GM10248 (cell line): ENCODE measurements at regions not wholly inside any gene's neighbourhood (a gene's known extent, or its start where the extent isn't known, plus 50 kb on each side); places are given as distances from the start of the nearest gene placed in this dataset.

ENCODE experiments used
- CTCF ChIA-PET: fragments of 300-600 bp; sonication (Branson Sonifier 250); formaldehyde crosslinking; extraction: SDS; loops from one replicate; lab custom pipeline; 2021; ENCODE audit warnings: antibody characterized with exemption; lab: Yijun Ruan, JAX
- POLR2A ChIA-PET: fragments of 350-650 bp; sonication (Branson Sonifier 250); formaldehyde crosslinking; extraction: SDS; loops from one replicate; lab custom pipeline; 2020; ENCODE audit warnings: antibody characterized with exemption; lab: Yijun Ruan, JAX
- DNase-seq: peaks from one replicate; pipeline ENCODE4 v3.0.0; 2012; ENCODE audit errors: extremely low spot score
- CTCF ChIP-seq: IDR thresholded peaks from 2 replicates; pipeline ENCODE4 v1.5.1; 2012; ENCODE audit warnings: mild to moderate bottlenecking, low read depth; ENCODE audit errors: extremely low read depth, missing control alignments, control extremely low read depth

GRCh38 chr7:47696152-47696710 lies 114.3 kb upstream of the TNS3 start:
- TF ChIP-seq CTCF = no peak
- no peak for DNase-seq
- POLR2A ChIA-PET = no interaction called here
- CTCF ChIA-PET = no interaction called here

DNA sequence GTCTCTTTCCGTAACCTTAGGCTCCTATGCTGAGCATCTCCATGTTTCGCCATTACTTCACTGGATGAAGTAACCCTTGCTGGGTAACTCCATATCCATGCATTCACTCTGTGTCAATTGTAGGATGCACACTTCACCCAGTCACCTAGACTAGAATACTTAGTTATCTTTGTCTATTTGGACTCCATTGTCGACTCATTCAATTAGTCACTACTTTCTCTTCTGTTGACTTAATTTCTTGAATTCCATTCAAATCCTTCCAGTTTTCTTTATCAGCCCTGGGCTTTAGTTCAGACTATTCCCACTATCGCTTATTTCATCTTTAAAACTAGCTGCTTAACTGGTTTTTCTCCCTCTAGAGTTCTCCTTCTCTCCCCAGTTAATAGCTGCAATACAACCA lies 111.3 kb upstream of the TNS3 start:
- CTCF ChIA-PET = interaction anchor here (2.1 kb wide), 1 partner anchor 21 kb away, joined by 4 read pairs; no protein-coding TSS in a partner anchor

GRCh38 chr7:47691988-47692387 lies 110.1 kb upstream of the TNS3 start:
- no peak for TF ChIP-seq CTCF
- ChIA-PET CTCF (interaction anchor here (2.1 kb wide), 1 partner anchor 22 kb away, joined by 4 read pairs; no protein-coding TSS in a partner anchor), POLR2A (no interaction called here)
- no peak for DNase-seq

More for the DNA sequence above, 111.3 kb upstream of the TNS3 start:
- POLR2A ChIA-PET = no interaction called here
- no peak for DNase-seq
- TF ChIP-seq CTCF = no peak

DNA sequence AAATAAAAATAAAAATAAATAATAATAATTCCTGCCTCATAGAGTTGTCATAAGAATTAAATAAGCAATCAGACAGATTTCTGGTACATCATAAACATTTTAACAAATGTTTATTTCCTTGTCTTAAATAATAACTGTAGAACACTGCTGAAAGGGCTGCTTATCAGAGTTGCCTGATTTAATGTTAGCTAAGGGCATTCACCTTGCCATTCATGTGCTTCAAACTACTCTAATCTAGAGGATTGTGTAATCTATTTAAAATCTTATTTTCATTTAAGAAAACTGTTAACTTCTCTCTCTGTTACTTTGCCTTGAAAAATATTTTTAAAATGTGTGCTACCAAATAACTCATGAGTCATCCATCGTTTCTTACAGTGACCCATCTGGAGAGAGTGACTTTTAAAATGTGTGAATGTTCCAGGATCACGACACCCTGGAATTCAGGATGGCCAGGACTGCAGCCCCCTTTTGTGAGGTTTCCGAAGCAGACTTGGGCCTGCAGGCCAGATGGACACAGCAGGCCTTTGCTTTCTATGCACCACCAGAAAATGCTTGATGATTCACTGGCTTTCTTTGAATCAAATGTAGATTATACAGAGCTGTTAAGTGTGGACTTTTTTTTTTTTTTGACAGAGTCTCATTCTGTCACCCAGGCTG lies 109.1 kb upstream of the TNS3 start:
- TF ChIP-seq CTCF = no peak
- no peak for DNase-seq
- ChIA-PET CTCF (no interaction called here), POLR2A (no interaction called here)

DNA sequence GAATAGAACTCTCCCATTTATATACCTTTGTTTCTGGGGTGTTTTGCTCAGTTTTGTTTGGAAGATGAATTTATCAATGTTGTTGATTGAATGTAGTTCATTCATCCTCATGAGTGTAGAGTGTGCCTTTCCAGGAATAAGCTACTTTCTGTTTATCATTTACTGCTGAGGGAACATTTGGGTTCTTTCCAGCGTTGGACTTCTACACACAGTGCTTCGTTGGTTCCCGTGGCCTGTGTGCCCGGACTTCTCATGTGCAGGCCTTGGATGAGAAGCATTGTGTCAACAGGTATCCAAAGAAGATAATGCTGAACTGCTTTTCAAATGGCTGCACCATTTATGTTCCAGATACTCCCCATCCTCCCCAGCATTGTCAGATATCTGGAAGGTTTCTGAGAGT lies 107.6 kb upstream of the TNS3 start:
- POLR2A ChIA-PET = no interaction called here
- DNase-seq = no peak
- CTCF ChIA-PET = interaction anchor here (1.4 to 2.3 kb wide), 2 partner anchors 11 to 26 kb away, joined by 5 to 6 read pairs; no protein-coding TSS in a partner anchor
- TF ChIP-seq CTCF = no peak

DNA sequence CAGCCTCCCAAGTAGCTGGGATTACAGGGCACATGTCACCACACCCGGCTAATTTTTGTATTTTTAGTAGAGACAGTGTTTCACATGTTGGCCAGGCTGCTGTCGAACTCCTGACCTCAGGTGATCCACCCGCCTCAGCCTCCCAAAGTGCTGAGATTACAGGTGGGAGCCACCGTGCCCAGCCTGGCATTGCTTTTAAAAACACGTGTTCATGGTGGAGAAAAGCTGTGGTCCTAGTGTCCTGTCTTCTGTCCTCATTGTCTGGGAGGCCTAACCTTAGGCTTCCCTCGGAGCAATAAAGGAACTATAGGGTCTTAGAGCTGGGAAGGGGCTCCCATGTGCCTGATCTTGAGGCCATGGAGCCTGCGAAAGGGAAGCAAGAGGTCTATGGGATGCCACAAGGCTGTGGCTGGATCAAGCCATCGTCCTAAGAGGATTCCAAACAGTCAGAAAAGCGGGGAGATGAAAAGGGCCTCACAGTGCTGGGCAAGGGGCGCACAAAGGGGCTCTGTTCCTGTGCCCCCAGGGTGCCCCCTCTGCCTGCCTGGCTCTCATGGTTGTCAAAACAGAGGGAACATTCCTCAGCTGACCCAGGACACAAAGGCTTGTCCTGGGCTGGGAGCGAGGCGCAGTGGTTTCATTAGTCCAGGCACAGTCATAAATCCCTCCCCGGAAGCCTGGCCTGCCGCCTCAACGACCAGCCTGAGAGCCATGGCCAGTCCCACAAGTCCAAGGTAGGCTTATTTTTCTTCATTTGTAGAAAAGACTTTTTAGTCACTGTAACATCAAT lies 106.6 kb upstream of the TNS3 start:
- no peak for TF ChIP-seq CTCF
- CTCF ChIA-PET = interaction anchor here (1.4 to 2.3 kb wide), 2 partner anchors 10 to 25 kb away, joined by 5 to 6 read pairs; no protein-coding TSS in a partner anchor

More for the DNA sequence above, 106.6 kb upstream of the TNS3 start:
- DNase-seq = no peak
- POLR2A ChIA-PET = interaction anchor here (0.6 kb wide), 1 partner anchor 211 kb away, joined by 3 read pairs; no protein-coding TSS in a partner anchor
